ELR (cell line): ENCODE measurements at regions not wholly inside any gene's neighbourhood (a gene's known extent, or its start where the extent isn't known, plus 50 kb on each side); places are given as distances from the start of the nearest gene placed in this dataset.
"Not testable (repeated sequence)": the region's sequence is repeated elsewhere in the genome, so short reads cannot be mapped to it uniquely, and the experiment has no call there.

Source experiments
- DNase-seq: peaks from one replicate; pipeline ENCODE4 v3.0.0-alpha.2; 2015; ENCODE audit warnings: low read depth

- not testable (repeated sequence) for DNase-seq
Measured at GRCh38 chr6:74488726-74489125, 717.1 kb downstream of the COL12A1 start.

- DNase-seq: no peak
Measured at GRCh38 chr6:74482180-74482579, 723.7 kb downstream of the COL12A1 start.

GRCh38 chr6:74480561-74480960 is 725.3 kb downstream of the COL12A1 start:
- DNase-seq: no peak

GRCh38 chr6:74479960-74480359 is 725.9 kb downstream of the COL12A1 start:
- DNase-seq: no peak

GRCh38 chr6:74479420-74479819 is 726.4 kb downstream of the COL12A1 start:
- no peak for DNase-seq

- not testable (repeated sequence) for DNase-seq
Measured at GRCh38 chr6:74474046-74474445, 731.8 kb downstream of the COL12A1 start.

GRCh38 chr6:74468552-74468951 is 737.3 kb downstream of the COL12A1 start:
- not testable (repeated sequence) for DNase-seq

GRCh38 chr6:74467533-74468215 is 738.2 kb downstream of the COL12A1 start:
- DNase-seq: no peak

- DNase-seq: no peak
Measured at GRCh38 chr6:74466572-74466971, 739.3 kb downstream of the COL12A1 start.

- DNase-seq: no peak
Measured at GRCh38 chr6:74459260-74459659, 746.6 kb downstream of the COL12A1 start.

- no peak for DNase-seq
Measured at GRCh38 chr6:74458536-74458935, 747.3 kb downstream of the COL12A1 start.

GRCh38 chr6:74455786-74456185 is 750.1 kb downstream of the COL12A1 start:
- DNase-seq: no peak

GRCh38 chr6:74451953-74452352 is 753.9 kb downstream of the COL12A1 start:
- no peak for DNase-seq

GRCh38 chr6:74448850-74449249 is 752.8 kb downstream of the CD109 start:
- no peak for DNase-seq

- DNase-seq: peak; percentile 78
Measured at GRCh38 chr6:74447013-74447412, 751.0 kb downstream of the CD109 start.

- no peak for DNase-seq
Measured at GRCh38 chr6:74439123-74439811, 743.3 kb downstream of the CD109 start.

- DNase-seq: not testable (repeated sequence)
Measured at GRCh38 chr6:74438395-74438794, 742.4 kb downstream of the CD109 start.

- DNase-seq: no peak
Measured at GRCh38 chr6:74434171-74434570, 738.2 kb downstream of the CD109 start.

- peak; percentile 74 for DNase-seq
Measured at GRCh38 chr6:74431873-74432580, 736.0 kb downstream of the CD109 start.

- DNase-seq: no peak
Measured at GRCh38 chr6:74420221-74420620, 724.2 kb downstream of the CD109 start.

- no peak for DNase-seq
Measured at GRCh38 chr6:74415056-74415455, 719.1 kb downstream of the CD109 start.

GRCh38 chr6:74410630-74411029 is 714.6 kb downstream of the CD109 start:
- no peak for DNase-seq

GRCh38 chr6:74409447-74409846 is 713.4 kb downstream of the CD109 start:
- DNase-seq: peak; percentile 78
